Keratinocyte (primary cell): ENCODE measurements at regions not wholly inside any gene's neighbourhood (a gene's known extent, or its start where the extent isn't known, plus 50 kb on each side); places are given as distances from the start of the nearest gene placed in this dataset.

Source experiments
- DNase-seq: peaks from one replicate; pipeline ENCODE4 v3.0.0-alpha.2; 2011; ENCODE audit warnings: low read depth, missing footprints, low spot score
- FAIRE-seq: peaks from 2 replicates; lab custom pipeline; 2011; peaks lifted over from hg19 to GRCh38; lab: Jason Lieb, UNC
- H2AFZ ChIP-seq: 2 replicates; pipeline ENCODE4 v1.6.0; 2012; ENCODE audit warnings: low read length, control low read depth, inconsistent platforms; ENCODE audit not compliant: control insufficient read depth
- H3K27ac ChIP-seq: 2 replicates; pipeline ENCODE4 v1.5.1; 2011; ENCODE audit warnings: low read length; ENCODE audit not compliant: control insufficient read depth, insufficient read depth
- H3K27me3 ChIP-seq: 3 replicates; pipeline ENCODE4 v1.6.0; 2011; ENCODE audit warnings: low read length; ENCODE audit not compliant: control insufficient read depth, insufficient read depth; ENCODE audit errors: extremely low read depth
- H3K36me3 ChIP-seq, 2 experiments: 2 replicates in 1 of 2; 3 replicates in 1 of 2; pipeline ENCODE4 v1.5.1; 2011; ENCODE audit warnings: low read length in 2 of 2, mild to moderate bottlenecking in 1 of 2; ENCODE audit not compliant: control insufficient read depth in 2 of 2, insufficient read depth in 2 of 2; ENCODE audit errors: extremely low read depth in 1 of 2
- H3K4me1 ChIP-seq: 3 replicates; pipeline ENCODE4 v1.5.1; 2011; ENCODE audit warnings: low read length; ENCODE audit not compliant: control insufficient read depth, insufficient read depth; ENCODE audit errors: extremely low read depth
- H3K4me2 ChIP-seq: 3 replicates; pipeline ENCODE4 v1.6.0; 2011; ENCODE audit warnings: low read depth, low read length; ENCODE audit not compliant: control insufficient read depth, insufficient read depth; ENCODE audit errors: extremely low read depth
- H3K4me3 ChIP-seq, 3 experiments: fragments of 200-600 bp in 1 of 3; sonication (generic) in 1 of 3; 2 replicates in 2 of 3; 3 replicates in 1 of 3; pipeline ENCODE4 v1.5.1; 2011 to 2016; ENCODE audit warnings: low read length in 3 of 3, mild to moderate bottlenecking in 3 of 3, control low read depth in 2 of 3, inconsistent platforms in 1 of 3, low read depth in 1 of 3, mixed read lengths in 1 of 3, mixed run types in 1 of 3, moderate library complexity in 1 of 3; ENCODE audit not compliant: control insufficient read depth in 2 of 3, insufficient read depth in 2 of 3; ENCODE audit errors: extremely low read depth in 1 of 3
- H3K79me2 ChIP-seq: 2 replicates; pipeline ENCODE4 v1.6.0; 2012; ENCODE audit warnings: low read length; ENCODE audit not compliant: control insufficient read depth, insufficient read depth
- H3K9ac ChIP-seq: 3 replicates; pipeline ENCODE4 v1.6.0; 2011; ENCODE audit warnings: low read length; ENCODE audit not compliant: control insufficient read depth, insufficient read depth; ENCODE audit errors: extremely low read depth
- H3K9me1 ChIP-seq: 3 replicates; pipeline ENCODE4 v1.6.0; 2011; ENCODE audit warnings: low read length; ENCODE audit not compliant: control insufficient read depth, insufficient read depth; ENCODE audit errors: extremely low read depth
- H3K9me3 ChIP-seq: 2 replicates; pipeline ENCODE4 v1.5.1; 2012; ENCODE audit warnings: low read depth, low read length; ENCODE audit not compliant: control insufficient read depth
- H4K20me1 ChIP-seq: 3 replicates; pipeline ENCODE4 v1.6.0; 2011; ENCODE audit warnings: low read length; ENCODE audit not compliant: control insufficient read depth, insufficient read depth; ENCODE audit errors: extremely low read depth
- EZH2 ChIP-seq: IDR thresholded peaks from one replicate; pipeline ENCODE4 v1.6.1; 2012; ENCODE audit warnings: inconsistent platforms, mild to moderate bottlenecking, low read length, moderate library complexity
- dilution Hi-C: fragments of 300-500 bp; cut with MboI; formaldehyde crosslinking; loops from one replicate; pipeline ENCODE4 v1.7.0; 2020; ENCODE audit warnings: low sequenced_read_pairs; ENCODE audit not compliant: extremely low pct_ligation_motif_present
- TF ChIP-seq, protein P1 (sequence below), 3 experiments: IDR thresholded peaks in 1 of 3; conservative IDR thresholded peaks in 1 of 3; optimal IDR thresholded peaks in 1 of 3; 2 replicates in 2 of 3; 3 replicates in 1 of 3; pipeline versions ENCODE3 to v1.5.1; 2011; ENCODE audit warnings: low read length in 3 of 3, mild to moderate bottlenecking in 3 of 3, moderate library complexity in 2 of 3, control low read depth in 1 of 3, inconsistent platforms in 1 of 3; ENCODE audit not compliant: insufficient read depth in 2 of 3; ENCODE audit errors: extremely low read depth in 1 of 3

DNA sequence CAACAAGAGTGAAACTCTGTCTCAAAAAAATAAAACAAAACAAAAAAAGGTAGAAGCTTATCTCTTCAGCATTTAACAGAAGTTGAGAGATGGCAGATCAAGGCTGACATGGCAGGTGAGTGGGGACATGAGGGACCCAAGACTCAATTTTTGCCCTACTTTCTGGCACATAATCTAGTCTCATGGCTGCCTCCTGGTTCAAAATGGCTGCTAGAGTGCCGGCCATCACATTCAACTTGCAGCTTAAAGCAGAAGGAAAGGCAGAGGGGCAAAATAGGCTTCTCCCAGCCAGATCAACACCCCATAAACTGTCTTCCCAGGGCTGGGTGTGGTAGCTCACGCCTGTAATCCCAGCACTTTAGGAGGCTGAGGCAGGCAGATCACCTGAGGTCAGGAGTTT lies 784.9 kb downstream of the MED13L start:
- H3K36me3 ChIP-seq, result no peaks in the 10 kb centered on the region
- H3K9me1 ChIP-seq, result no peaks in the 10 kb centered on the region
- H3K9me3 ChIP-seq, result no peaks in the 10 kb centered on the region
- dilution Hi-C loops, result no loop called here
- no peaks in the 10 kb centered on the region for H3K27me3 ChIP-seq
- no peak for DNase-seq
- no peaks in the 10 kb centered on the region for H3K79me2 ChIP-seq
- TF ChIP-seq, protein P1, sequence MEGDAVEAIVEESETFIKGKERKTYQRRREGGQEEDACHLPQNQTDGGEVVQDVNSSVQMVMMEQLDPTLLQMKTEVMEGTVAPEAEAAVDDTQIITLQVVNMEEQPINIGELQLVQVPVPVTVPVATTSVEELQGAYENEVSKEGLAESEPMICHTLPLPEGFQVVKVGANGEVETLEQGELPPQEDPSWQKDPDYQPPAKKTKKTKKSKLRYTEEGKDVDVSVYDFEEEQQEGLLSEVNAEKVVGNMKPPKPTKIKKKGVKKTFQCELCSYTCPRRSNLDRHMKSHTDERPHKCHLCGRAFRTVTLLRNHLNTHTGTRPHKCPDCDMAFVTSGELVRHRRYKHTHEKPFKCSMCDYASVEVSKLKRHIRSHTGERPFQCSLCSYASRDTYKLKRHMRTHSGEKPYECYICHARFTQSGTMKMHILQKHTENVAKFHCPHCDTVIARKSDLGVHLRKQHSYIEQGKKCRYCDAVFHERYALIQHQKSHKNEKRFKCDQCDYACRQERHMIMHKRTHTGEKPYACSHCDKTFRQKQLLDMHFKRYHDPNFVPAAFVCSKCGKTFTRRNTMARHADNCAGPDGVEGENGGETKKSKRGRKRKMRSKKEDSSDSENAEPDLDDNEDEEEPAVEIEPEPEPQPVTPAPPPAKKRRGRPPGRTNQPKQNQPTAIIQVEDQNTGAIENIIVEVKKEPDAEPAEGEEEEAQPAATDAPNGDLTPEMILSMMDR (optimal IDR thresholded peaks at IDR 0.05 in 1 of 3, IDR thresholded peaks at IDR 0.05 in 1 of 3, conservative IDR thresholded peaks at IDR 0.05 in 1 of 3; ENCODE audit: extremely low read depth in 1 of 3, insufficient read depth in 2 of 3, low read length in 3 of 3), result no peak
- TF ChIP-seq EZH2, result no peak
- no peak overlapping the region for H3K27ac ChIP-seq
- H3K9ac ChIP-seq, result no peak overlapping the region
- no peak for FAIRE-seq
- H3K4me3 ChIP-seq, result no peak overlapping the region
- no peak overlapping the region for H3K4me2 ChIP-seq
- H4K20me1 ChIP-seq, result no peaks in the 10 kb centered on the region
- no peaks in the 10 kb centered on the region for H3K4me1 ChIP-seq
- H2AFZ ChIP-seq, result no peak overlapping the region

DNA sequence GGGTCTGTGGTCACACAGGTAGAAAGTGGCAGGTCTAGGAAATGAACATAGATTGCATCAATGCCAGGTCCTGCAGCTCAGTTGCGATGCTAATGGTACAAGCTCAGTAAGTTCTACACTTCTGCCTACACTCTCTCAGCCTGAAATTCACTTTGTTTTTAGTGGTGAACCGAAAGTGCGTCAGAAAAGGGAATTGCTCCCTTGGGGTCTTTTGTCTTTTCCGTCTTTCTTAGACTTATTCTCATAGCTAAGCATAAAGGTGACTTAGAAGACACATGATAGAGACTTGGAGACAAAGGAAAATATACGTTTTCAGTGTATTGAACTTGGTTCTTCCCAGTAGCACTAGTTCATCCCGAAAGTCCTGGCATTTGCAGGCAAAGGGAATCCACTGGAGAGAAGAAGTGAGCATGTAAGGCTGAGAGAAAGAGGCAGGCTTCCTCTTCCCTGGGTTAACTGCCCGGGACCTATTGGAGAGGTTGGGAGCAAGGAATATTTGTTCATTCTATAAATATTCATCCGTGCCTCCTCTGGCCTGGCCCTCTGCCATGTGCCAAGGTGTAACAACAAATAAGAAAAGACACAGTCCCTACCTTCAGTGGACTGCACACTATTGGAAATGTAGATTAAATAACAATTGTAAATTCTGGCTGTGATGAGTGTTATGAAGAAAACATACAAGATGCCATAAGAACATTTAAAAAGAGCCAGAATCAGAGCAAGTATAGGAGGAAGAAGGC lies 785.8 kb downstream of the MED13L start:
- no peaks in the 10 kb centered on the region for H3K9me3 ChIP-seq
- dilution Hi-C loops, result no loop called here

More for the DNA sequence above, 785.8 kb downstream of the MED13L start:
- H3K4me3 ChIP-seq, result no peak overlapping the region
- FAIRE-seq (no peak), DNase-seq (no peak)
- TF ChIP-seq EZH2, result no peak
- TF ChIP-seq, protein P1 (optimal IDR thresholded peaks at IDR 0.05 in 1 of 3, IDR thresholded peaks at IDR 0.05 in 1 of 3, conservative IDR thresholded peaks at IDR 0.05 in 1 of 3; ENCODE audit: extremely low read depth in 1 of 3, insufficient read depth in 2 of 3, low read length in 3 of 3), result no peak
- H4K20me1 ChIP-seq, result no peaks in the 10 kb centered on the region
- H3K4me1 ChIP-seq, result no peaks in the 10 kb centered on the region
- no peak overlapping the region for H3K27ac ChIP-seq
- no peak overlapping the region for H3K4me2 ChIP-seq
- H2AFZ ChIP-seq, result no peak overlapping the region
- H3K9me1 ChIP-seq, result no peaks in the 10 kb centered on the region
- H3K79me2 ChIP-seq, result no peaks in the 10 kb centered on the region
- H3K27me3 ChIP-seq, result no peaks in the 10 kb centered on the region
- no peak overlapping the region for H3K9ac ChIP-seq
- no peaks in the 10 kb centered on the region for H3K36me3 ChIP-seq
